ENCODE measurements at regions not wholly inside any gene's neighbourhood (a gene's known extent, or its start where the extent isn't known, plus 50 kb on each side); places are given as distances from the start of the nearest gene placed in this dataset.
"Not testable (repeated sequence)": the region's sequence is repeated elsewhere in the genome, so short reads cannot be mapped to it uniquely, and the experiment has no call there.

DNA sequence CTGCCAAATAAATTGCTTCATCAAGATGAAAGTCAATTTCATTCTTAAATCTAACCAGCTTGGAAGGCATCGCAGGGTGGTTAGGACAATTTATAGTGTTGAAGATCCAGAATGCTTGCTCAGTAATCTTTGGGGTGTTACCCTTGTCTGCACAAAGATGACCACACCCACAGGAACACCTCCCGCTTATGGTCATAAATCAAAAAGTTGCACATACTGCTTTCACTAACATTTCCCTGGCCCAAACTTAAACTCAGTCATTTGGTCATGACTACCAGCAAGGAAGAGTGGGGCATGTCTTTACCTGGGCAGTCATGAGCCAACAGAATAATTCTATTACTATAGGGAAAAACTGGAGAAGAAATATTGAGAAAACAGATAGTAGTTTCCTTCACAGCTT lies 57.6 kb upstream of the KIF2B start (continued):
- TF ChIP-seq TCF7L2 (IDR thresholded peaks at IDR 0.05; ENCODE audit: borderline replicate concordance, extremely low read depth, insufficient read depth, insufficient read length): no peak
- no peak for TF ChIP-seq CEBPB (IDR thresholded peaks at IDR 0.05; ENCODE audit: low read depth)
- TF ChIP-seq, protein P1, sequence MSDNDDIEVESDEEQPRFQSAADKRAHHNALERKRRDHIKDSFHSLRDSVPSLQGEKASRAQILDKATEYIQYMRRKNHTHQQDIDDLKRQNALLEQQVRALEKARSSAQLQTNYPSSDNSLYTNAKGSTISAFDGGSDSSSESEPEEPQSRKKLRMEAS (IDR thresholded peaks at IDR 0.05): no peak
- no peak for TF ChIP-seq CBX3 (IDR thresholded peaks at IDR 0.05; ENCODE audit: low read depth)
- no peak for TF ChIP-seq ZFX (IDR thresholded peaks at IDR 0.05)

DNA sequence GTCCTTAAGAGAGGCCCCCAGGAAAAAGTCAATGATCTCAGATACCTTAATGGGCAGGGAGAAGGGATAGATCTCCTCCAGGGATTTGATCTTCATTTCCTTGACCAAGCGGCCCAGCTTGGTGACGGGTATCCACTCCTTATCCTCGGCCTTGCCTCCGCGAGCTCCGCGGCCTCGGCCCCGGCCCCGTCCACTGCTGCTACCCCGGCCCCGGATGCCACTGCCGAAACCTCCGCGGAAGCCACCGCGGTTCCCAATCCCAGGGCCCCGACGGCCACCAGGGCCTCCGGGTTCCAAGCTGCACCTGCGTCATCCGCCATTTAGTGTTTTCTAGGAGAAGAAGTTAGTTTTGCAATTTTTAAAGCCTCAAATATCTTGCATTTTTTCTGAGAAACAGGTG lies 65.2 kb upstream of the KIF2B start:
- ChIA-PET CTCF (no interaction called here), POLR2A (no interaction called here), RAD21 (ENCODE audit: low non-redundant PET in 1 of 2, low total read pairs in 2 of 2, uncharacterized antibody in 2 of 2, unreplicated experiment in 2 of 2) (no interaction called here)
- no peaks in the 10 kb centered on the region for H3K4me1 ChIP-seq (ENCODE audit: control insufficient read depth in 1 of 2, insufficient read depth in 2 of 2, low read length in 2 of 2)
- no TSS peak for BruUV-seq (replicated peaks)
- no peak for TF ChIP-seq POLR2AphosphoS5 (IDR thresholded peaks at IDR 0.05; ENCODE audit: low read depth, low read length)
- no peak for TF ChIP-seq EZH2 (IDR thresholded peaks at IDR 0.05)
- TF ChIP-seq ELF1 (IDR thresholded peaks at IDR 0.05; ENCODE audit: borderline replicate concordance, low read depth): no peak
- no peak for TF ChIP-seq YY1 (IDR thresholded peaks at IDR 0.05; ENCODE audit: extremely low read depth, insufficient replicate concordance, low read depth, low read length)
- TF ChIP-seq, protein P1 (IDR thresholded peaks at IDR 0.05): no peak
- no peaks in the 10 kb centered on the region for H3K27me3 ChIP-seq (ENCODE audit: insufficient read depth, low read length)
- no peak overlapping the region for H2AFZ ChIP-seq (ENCODE audit: low read depth, low read length, poor library complexity, severe bottlenecking)
- H3K4me3 ChIP-seq (replicated peaks in 1 of 2; ENCODE audit: low read depth in 1 of 2, low read length in 2 of 2): no peak overlapping the region
- no peak for ATAC-seq
- H3K9ac ChIP-seq (ENCODE audit: low read length): no peak overlapping the region
- no peak overlapping the region for H3K4me2 ChIP-seq (ENCODE audit: low read length)
- no peaks in the 10 kb centered on the region for H4K20me1 ChIP-seq (ENCODE audit: insufficient read depth)
- H3K27ac ChIP-seq (ENCODE audit: low read depth, low read length): no peak overlapping the region
- no peak for DNase-seq (ENCODE audit: low read depth, low spot score)
- H3K36me3 ChIP-seq (ENCODE audit: control insufficient read depth in 1 of 2, insufficient read depth in 2 of 2, low read length in 2 of 2): no peaks in the 10 kb centered on the region
- no peaks in the 10 kb centered on the region for H3K79me2 ChIP-seq (ENCODE audit: insufficient read depth, low read length)
- H3K9me3 ChIP-seq (ENCODE audit: control insufficient read depth in 1 of 2, insufficient read depth in 1 of 2, low read depth in 1 of 2, low read length in 2 of 2): peaks cover 4% of the 10 kb centered on the region in 2 experiments; a peak in 2 of 4 replicates
- intact Hi-C loops (cut with micrococcal nuclease): no loop called here
- H3K9me2 ChIP-seq (ENCODE audit: insufficient read depth): no peaks in the 10 kb centered on the region

DNA sequence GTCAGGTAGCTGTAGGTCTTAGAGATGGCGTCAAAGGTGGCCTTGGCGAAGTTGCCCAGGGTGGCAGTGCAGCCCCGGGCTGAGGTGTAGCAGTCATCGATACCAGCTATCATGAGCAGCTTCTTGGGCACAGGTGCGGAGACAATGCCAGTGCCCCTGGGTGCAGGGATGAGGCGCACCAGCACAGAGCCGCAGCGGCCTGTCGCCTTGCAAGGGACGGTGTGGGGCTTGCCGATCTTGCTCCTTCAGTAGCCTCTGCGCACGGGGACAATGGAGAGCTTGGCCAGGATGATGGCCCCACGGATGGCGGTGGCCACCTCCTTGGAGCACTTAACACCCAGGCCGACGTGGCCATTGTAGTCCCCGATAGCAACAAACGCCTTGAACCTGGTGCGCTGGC lies 65.6 kb upstream of the KIF2B start:
- H3K9ac ChIP-seq (ENCODE audit: low read length); DNase-seq (ENCODE audit: low read depth, low spot score); H3K4me3 ChIP-seq (replicated peaks in 1 of 2; ENCODE audit: low read depth in 1 of 2, low read length in 2 of 2); intact Hi-C loops (cut with micrococcal nuclease); H3K4me2 ChIP-seq (ENCODE audit: low read length); RAD21 ChIA-PET (ENCODE audit: low non-redundant PET in 1 of 2, low total read pairs in 2 of 2, uncharacterized antibody in 2 of 2, unreplicated experiment in 2 of 2); H4K20me1 ChIP-seq (ENCODE audit: insufficient read depth); POLR2A ChIA-PET; H3K27ac ChIP-seq (ENCODE audit: low read depth, low read length); H3K9me3 ChIP-seq (ENCODE audit: control insufficient read depth in 1 of 2, insufficient read depth in 1 of 2, low read depth in 1 of 2, low read length in 2 of 2); ATAC-seq; H3K36me3 ChIP-seq (ENCODE audit: control insufficient read depth in 1 of 2, insufficient read depth in 2 of 2, low read length in 2 of 2); H3K79me2 ChIP-seq (ENCODE audit: insufficient read depth, low read length); H3K27me3 ChIP-seq (ENCODE audit: insufficient read depth, low read length); BruUV-seq (replicated peaks); H2AFZ ChIP-seq (ENCODE audit: low read depth, low read length, poor library complexity, severe bottlenecking); H3K4me1 ChIP-seq (ENCODE audit: control insufficient read depth in 1 of 2, insufficient read depth in 2 of 2, low read length in 2 of 2); CTCF ChIA-PET; H3K9me2 ChIP-seq (ENCODE audit: insufficient read depth): not testable (repeated sequence)

Measured in HCT116 (cell line).